Liver (tissue), 8 donors: ENCODE measurements at regions not wholly inside any gene's neighbourhood (a gene's known extent, or its start where the extent isn't known, plus 50 kb on each side); places are given as distances from the start of the nearest gene placed in this dataset.

Source experiments
- DNase-seq: peaks from one replicate; pipeline ENCODE4 v3.0.0-alpha.2; 2017; ENCODE audit warnings: low spot score
- H3K27ac ChIP-seq, 2 donors: one replicate each; pipeline ENCODE4 v1.7.0; 2013; ENCODE audit warnings: inconsistent platforms in 2 of 2, low read length in 2 of 2, control low read depth in 1 of 2, low read depth in 1 of 2, mild to moderate bottlenecking in 1 of 2
- H3K27me3 ChIP-seq, 4 donors: one replicate each; pipeline versions ENCODE4 v1.6.1 to v1.7.0; 2013; ENCODE audit warnings: low read length in 3 of 4, inconsistent platforms in 1 of 4, mild to moderate bottlenecking in 1 of 4, moderate library complexity in 1 of 4; ENCODE audit not compliant: control insufficient read depth in 4 of 4, insufficient read depth in 4 of 4
- H3K36me3 ChIP-seq, 4 donors: one replicate each; pipeline versions ENCODE4 v1.6.1 to v1.7.0; 2013; ENCODE audit warnings: low read length in 3 of 4, mild to moderate bottlenecking in 3 of 4, low read depth in 1 of 4, moderate library complexity in 1 of 4; ENCODE audit not compliant: control insufficient read depth in 4 of 4, insufficient read depth in 3 of 4
- H3K4me1 ChIP-seq, 4 donors: one replicate each; pipeline versions ENCODE4 v1.6.1 to v1.7.0; 2013; ENCODE audit warnings: low read length in 3 of 4, mild to moderate bottlenecking in 3 of 4, moderate library complexity in 1 of 4; ENCODE audit not compliant: control insufficient read depth in 4 of 4, insufficient read depth in 4 of 4
- H3K4me3 ChIP-seq, 3 donors: one replicate each; pipeline versions ENCODE4 v1.6.1 to v1.7.0; 2013; ENCODE audit warnings: low read length in 3 of 3, control low read depth in 1 of 3, low read depth in 1 of 3, mild to moderate bottlenecking in 1 of 3
- H3K9ac ChIP-seq, 2 donors: one replicate each; pipeline ENCODE4 v1.7.0; 2013; ENCODE audit warnings: low read length in 2 of 2, mild to moderate bottlenecking in 2 of 2, moderate library complexity in 2 of 2, control low read depth in 1 of 2, low read depth in 1 of 2
- H3K9me3 ChIP-seq, 4 donors: one replicate each; pipeline versions ENCODE4 v1.6.1 to v1.7.0; 2013; ENCODE audit warnings: low read length in 3 of 4; ENCODE audit not compliant: control insufficient read depth in 4 of 4
- ATF3 ChIP-seq: IDR thresholded peaks from 2 replicates; pipeline ENCODE4 v1.6.1; 2016; ENCODE audit warnings: antibody characterized with exemption
- CTCF ChIP-seq: fragments of 150-350 bp; IDR thresholded peaks from 2 replicates; pipeline ENCODE4 v1.5.1; 2017; ENCODE audit warnings: improper control_type of control experiment, low read depth, low read length; ENCODE audit not compliant: missing input control
- EGR1 ChIP-seq, 2 donors: IDR thresholded peaks; 2 replicates each; pipeline ENCODE4 v1.6.1; 2016 to 2018; ENCODE audit warnings: antibody characterized with exemption in 2 of 2, low read depth in 2 of 2
- FOXA1 ChIP-seq: IDR thresholded peaks from 2 replicates; pipeline ENCODE4 v1.6.1; 2016; ENCODE audit warnings: antibody characterized with exemption
- FOXA2 ChIP-seq: IDR thresholded peaks from 2 replicates; pipeline ENCODE4 v1.6.1; 2016; ENCODE audit warnings: antibody characterized with exemption
- GABPA ChIP-seq, 2 donors: IDR thresholded peaks in 1 of 2; conservative IDR thresholded peaks in 1 of 2; 2 replicates each; pipeline ENCODE4 v1.6.1; 2016; ENCODE audit warnings: antibody characterized with exemption in 2 of 2, mild to moderate bottlenecking in 1 of 2, moderate library complexity in 1 of 2
- HNF4A ChIP-seq, 2 donors: conservative IDR thresholded peaks; 2 replicates each; pipeline ENCODE4 v1.6.1; 2016; ENCODE audit warnings: antibody characterized with exemption in 2 of 2, mild to moderate bottlenecking in 2 of 2
- HNF4G ChIP-seq: IDR thresholded peaks from 2 replicates; pipeline ENCODE4 v1.6.1; 2016; ENCODE audit warnings: antibody characterized with exemption
- JUND ChIP-seq, 2 donors: IDR thresholded peaks; 2 replicates each; pipeline ENCODE4 v1.6.1; 2016; ENCODE audit warnings: antibody characterized with exemption in 2 of 2
- MAX ChIP-seq: IDR thresholded peaks from 2 replicates; pipeline ENCODE4 v1.6.1; 2016; ENCODE audit warnings: antibody characterized with exemption
- NR2F2 ChIP-seq: IDR thresholded peaks from 2 replicates; pipeline ENCODE4 v1.6.1; 2016; ENCODE audit warnings: antibody characterized with exemption
- RAD21 ChIP-seq, 2 donors: IDR thresholded peaks; 2 replicates each; pipeline ENCODE4 v1.6.1; 2016; ENCODE audit warnings: antibody characterized with exemption in 2 of 2, mild to moderate bottlenecking in 2 of 2
- REST ChIP-seq: IDR thresholded peaks from 2 replicates; pipeline ENCODE4 v1.6.1; 2016; ENCODE audit warnings: antibody characterized with exemption, mild to moderate bottlenecking
- RXRA ChIP-seq, 2 donors: IDR thresholded peaks; 2 replicates each; pipeline ENCODE4 v1.6.1; 2017 to 2018; ENCODE audit warnings: antibody characterized with exemption in 2 of 2, mild to moderate bottlenecking in 1 of 2
- SP1 ChIP-seq: IDR thresholded peaks from 2 replicates; pipeline ENCODE4 v1.6.1; 2018; ENCODE audit warnings: antibody characterized with exemption, mild to moderate bottlenecking
- TAF1 ChIP-seq: conservative IDR thresholded peaks from 2 replicates; pipeline ENCODE4 v1.6.1; 2016; ENCODE audit warnings: antibody characterized with exemption, mild to moderate bottlenecking
- YY1 ChIP-seq: IDR thresholded peaks from 2 replicates; pipeline ENCODE4 v1.6.1; 2016; ENCODE audit warnings: antibody characterized with exemption, mild to moderate bottlenecking
- WGBS: extraction: QIAGEN DNeasy Blood & Tissue Kit; methylation state at CpG from one replicate; pipeline ENCODE4 v1.1.7; 2013; 5-methylcytosine and 5-hydroxymethylcytosine counted together
- donor health status: healthy.
- donor health status: healthy.
- donor health status: healthy.
- donor health status: healthy.
- donor health status: healthy.

- H3K27me3 ChIP-seq, result peaks cover 0 to 4% (median 0%) of the 10 kb centered on the region in 4 donors
These were observed 258.5 kb upstream of the SORL1-AS1 start for GRCh38 chr11:121711236-121711635.

GRCh38 chr11:121706884-121707420 is 254.2 kb upstream of the SORL1-AS1 start:
- H3K4me3 ChIP-seq, result no peak overlapping the region
- WGBS, result 26% methylated on average over 1 of the region's 1 CpG
- no peak for TF ChIP-seq CTCF
- no peak for TF ChIP-seq YY1
- TF ChIP-seq NR2F2, result no peak
- TF ChIP-seq ATF3, result no peak
- no peak for TF ChIP-seq RXRA (IDR thresholded peaks at IDR 0.05)
- TF ChIP-seq HNF4G, result no peak
- no peak for TF ChIP-seq EGR1 (IDR thresholded peaks at IDR 0.05; ENCODE audit: low read depth in 2 of 2)
- no peak for TF ChIP-seq FOXA2
- no peak for TF ChIP-seq SP1
- H3K36me3 ChIP-seq, result no peaks in the 10 kb centered on the region
- H3K4me1 ChIP-seq, result no peaks in the 10 kb centered on the region
- H3K9me3 ChIP-seq, result no peaks in the 10 kb centered on the region
- H3K27ac ChIP-seq, result no peak overlapping the region
- no peaks in the 10 kb centered on the region for H3K27me3 ChIP-seq
- no peak overlapping the region for H3K9ac ChIP-seq
- DNase-seq, result no peak

More at GRCh38 chr11:121711236-121711635, 258.5 kb upstream of the SORL1-AS1 start:
- Histone ChIP-seq H3K9me3 (no peaks in the 10 kb centered on the region), H3K4me1 (no peaks in the 10 kb centered on the region), H3K36me3 (no peaks in the 10 kb centered on the region), H3K4me3 (no peak overlapping the region), H3K9ac (no peak overlapping the region), H3K27ac (no peak overlapping the region)
- DNase-seq, result no peak
- no peak for TF ChIP-seq JUND (IDR thresholded peaks at IDR 0.05)
- no peak for TF ChIP-seq MAX
- no peak for TF ChIP-seq YY1
- TF ChIP-seq FOXA1, result no peak
- TF ChIP-seq ATF3, result no peak
- TF ChIP-seq RAD21 (IDR thresholded peaks at IDR 0.05), result no peak
- TF ChIP-seq GABPA (IDR thresholded peaks at IDR 0.05 in 1 of 2, conservative IDR thresholded peaks at IDR 0.05 in 1 of 2), result no peak
- no peak for TF ChIP-seq TAF1
- no peak for TF ChIP-seq EGR1 (IDR thresholded peaks at IDR 0.05; ENCODE audit: low read depth in 2 of 2)
- TF ChIP-seq SP1, result no peak
- no peak for TF ChIP-seq HNF4A (conservative IDR thresholded peaks at IDR 0.05)
- no peak for TF ChIP-seq REST
- 59% methylated on average over 2 of the region's 2 CpGs for WGBS
